OCI-LY7 (cell line): ENCODE measurements at regions not wholly inside any gene's neighbourhood (a gene's known extent, or its start where the extent isn't known, plus 50 kb on each side); places are given as distances from the start of the nearest gene placed in this dataset.

ENCODE experiments used
- CTCF ChIP-seq: fragments of 200-600 bp; sonication (generic); conservative IDR thresholded peaks from 2 replicates; pipeline ENCODE4 v1.5.1; 2014; ENCODE audit warnings: mild to moderate bottlenecking, antibody characterized with exemption, low read length, moderate library complexity, mixed read lengths
- EZH2phosphoT487 ChIP-seq: fragments of 200-600 bp; sonication (generic); IDR thresholded peaks from 2 replicates; pipeline ENCODE4 v1.6.1; 2018; ENCODE audit warnings: low read depth, borderline replicate concordance, mild to moderate bottlenecking, mixed run types, antibody characterized with exemption, low read length, moderate library complexity, mixed read lengths

GRCh38 chr18:10023853-10024570 lies 110.2 kb downstream of the VAPA start:
- no peak for TF ChIP-seq CTCF
- no peak for TF ChIP-seq EZH2phosphoT487
